Stomach (tissue), 4 donors: ENCODE measurements at regions not wholly inside any gene's neighbourhood (a gene's known extent, or its start where the extent isn't known, plus 50 kb on each side); places are given as distances from the start of the nearest gene placed in this dataset.

Experiments used
- CTCF ChIP-seq, 7 experiments: fragments of 450-650 bp in 4 of 7; fragments of 200-600 bp in 3 of 7; sonication (generic) in 3 of 7; IDR thresholded peaks; one replicate each; pipeline ENCODE4 v1.5.1; 2016 to 2019; ENCODE audit warnings: antibody characterized with exemption in 7 of 7, control low read depth in 2 of 7, mild to moderate bottlenecking in 1 of 7
- POLR2A ChIP-seq, 4 donors: fragments of 450-650 bp; IDR thresholded peaks; one replicate each; pipeline ENCODE4 v1.6.1; 2016; ENCODE audit warnings: antibody characterized with exemption in 4 of 4, control low read depth in 2 of 4, mild to moderate bottlenecking in 1 of 4, moderate library complexity in 1 of 4
- POLR2AphosphoS5 ChIP-seq, 3 donors: sonication (generic); formaldehyde crosslinking; IDR thresholded peaks; one replicate each; pipeline ENCODE4 v1.6.1; 2016; ENCODE audit warnings: antibody characterized with exemption in 3 of 3

- TF ChIP-seq CTCF (IDR thresholded peaks at IDR 0.05) (no peak), POLR2A (IDR thresholded peaks at IDR 0.05) (no peak), POLR2AphosphoS5 (IDR thresholded peaks at IDR 0.05) (no peak)
Measured at GRCh38 chr2:59012971-59013370, 771.8 kb upstream of the FANCL start.
